ENCODE measurements at regions not wholly inside any gene's neighbourhood (a gene's known extent, or its start where the extent isn't known, plus 50 kb on each side); places are given as distances from the start of the nearest gene placed in this dataset.

- no peak for TF ChIP-seq CTCF (IDR thresholded peaks at IDR 0.05; ENCODE audit: poor library complexity, severe bottlenecking)
- no peak for TF ChIP-seq EP300 (conservative IDR thresholded peaks at IDR 0.05; ENCODE audit: poor library complexity, severe bottlenecking)
- TF ChIP-seq SMC3 (conservative IDR thresholded peaks at IDR 0.05; ENCODE audit: poor library complexity): no peak
- no peak for TF ChIP-seq POLR2AphosphoS5 (IDR thresholded peaks at IDR 0.05)
- TF ChIP-seq TAF1 (IDR thresholded peaks at IDR 0.05; ENCODE audit: low read depth): no peak
- no peak for TF ChIP-seq MXI1 (conservative IDR thresholded peaks at IDR 0.05; ENCODE audit: poor library complexity, severe bottlenecking)
- TF ChIP-seq EZH2 (IDR thresholded peaks at IDR 0.05; ENCODE audit: borderline replicate concordance, insufficient read depth, low read length, poor library complexity, severe bottlenecking): no peak
- TF ChIP-seq REST (IDR thresholded peaks at IDR 0.05; ENCODE audit: borderline replicate concordance): no peak
Measured at GRCh38 chr3:83894223-83894622, 1064.6 kb upstream of the CADM2 start.
